ENCODE measurements at regions not wholly inside any gene's neighbourhood (a gene's known extent, or its start where the extent isn't known, plus 50 kb on each side); places are given as distances from the start of the nearest gene placed in this dataset.

GRCh38 chr2:217149087-217149660 is 289.3 kb upstream of the TNP1 start:
- no peak for DNase-seq

DNA sequence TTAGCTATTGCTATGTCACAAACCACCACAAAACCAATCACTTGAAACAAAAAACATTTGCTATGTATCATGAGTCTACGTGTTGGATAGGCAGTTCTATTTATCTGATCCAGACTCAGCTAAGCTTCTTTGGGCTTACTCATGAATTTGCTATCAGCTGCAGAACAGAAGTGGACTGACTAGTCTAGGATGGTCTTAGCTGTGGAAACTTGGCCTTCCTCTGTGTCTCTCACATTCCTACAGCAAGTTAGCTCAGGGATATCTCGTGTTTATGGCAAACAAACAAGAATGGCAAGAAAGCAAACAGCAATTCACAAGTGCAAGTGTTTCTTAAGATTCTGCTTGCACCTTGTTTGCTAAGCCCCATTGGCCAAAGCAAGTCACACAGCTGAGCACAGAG is 288.0 kb upstream of the TNP1 start:
- DNase-seq: no peak

- no peak for DNase-seq
Observed at GRCh38 chr2:217146956-217147355, 287.1 kb upstream of the TNP1 start.

DNA sequence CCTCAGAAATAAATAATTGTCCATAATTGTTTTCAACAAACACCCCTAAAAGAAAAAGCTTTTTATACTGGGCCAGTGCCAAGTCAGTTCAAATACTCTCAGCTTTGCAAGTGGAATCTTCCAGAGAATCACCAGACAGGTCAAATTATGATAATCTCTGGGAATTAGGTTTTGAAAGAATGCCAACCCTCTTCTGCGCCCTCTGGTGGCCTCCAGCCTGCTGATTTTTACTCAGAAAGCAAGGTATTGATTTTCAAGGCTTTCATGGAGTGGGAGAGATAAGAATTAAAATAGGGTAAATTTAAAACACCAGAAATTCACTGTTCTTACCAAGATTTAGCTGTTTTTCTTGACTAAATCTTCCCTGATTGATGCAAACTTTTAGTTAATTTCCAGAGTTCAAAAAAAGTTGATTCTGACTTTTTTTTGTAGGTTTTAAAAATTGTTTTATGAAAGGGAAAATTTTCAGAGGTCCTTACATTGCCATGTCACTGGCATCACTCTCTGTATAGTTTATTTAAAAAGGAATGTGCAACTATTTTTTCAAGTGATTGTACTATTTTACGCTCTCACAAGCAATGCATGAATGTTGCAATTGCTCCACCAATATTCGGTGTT is 282.9 kb upstream of the TNP1 start:
- peak; percentile 16 for DNase-seq

DNA sequence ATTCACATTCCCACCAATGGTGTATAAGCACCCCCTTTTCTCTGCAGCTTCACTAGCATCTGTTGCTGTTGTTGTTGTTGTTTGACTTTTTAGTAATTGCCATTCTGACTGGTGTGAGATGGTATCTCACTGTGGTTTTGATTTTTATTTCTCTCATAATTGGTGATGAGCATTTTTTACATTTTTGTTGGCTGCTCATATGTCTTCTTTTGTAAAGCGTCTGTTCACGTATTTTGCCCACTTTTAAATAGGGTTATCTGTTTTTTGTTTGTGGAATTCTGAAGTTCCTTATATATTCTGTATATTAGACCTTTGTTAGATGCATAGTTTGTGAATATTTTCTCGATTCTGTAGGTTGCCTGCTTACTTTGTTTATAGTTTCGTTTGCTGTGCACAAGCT is 278.4 kb upstream of the TNP1 start:
- no peak for DNase-seq

DNA sequence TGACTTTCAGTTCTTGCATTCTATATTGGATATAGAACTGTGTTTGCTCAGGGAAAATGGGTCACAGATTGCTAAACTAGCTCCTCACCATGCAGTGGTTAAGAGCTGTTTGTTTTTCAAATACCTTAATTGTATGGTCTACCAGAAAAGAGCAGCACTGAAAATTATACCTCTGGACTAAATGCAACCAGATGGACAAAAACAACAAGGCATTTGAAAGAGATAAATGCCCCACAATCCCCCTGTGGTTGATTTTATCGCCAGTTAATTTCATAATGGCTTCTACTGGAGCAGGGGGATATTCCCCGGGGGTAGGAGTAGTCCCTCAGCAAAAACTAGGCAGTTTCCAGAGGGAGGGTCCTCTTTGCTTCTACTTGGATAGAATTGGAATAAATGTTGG is 267.9 kb upstream of the TNP1 start:
- no peak for DNase-seq

GRCh38 chr2:217125014-217125413 is 265.1 kb upstream of the TNP1 start:
- DNase-seq: no peak

DNA sequence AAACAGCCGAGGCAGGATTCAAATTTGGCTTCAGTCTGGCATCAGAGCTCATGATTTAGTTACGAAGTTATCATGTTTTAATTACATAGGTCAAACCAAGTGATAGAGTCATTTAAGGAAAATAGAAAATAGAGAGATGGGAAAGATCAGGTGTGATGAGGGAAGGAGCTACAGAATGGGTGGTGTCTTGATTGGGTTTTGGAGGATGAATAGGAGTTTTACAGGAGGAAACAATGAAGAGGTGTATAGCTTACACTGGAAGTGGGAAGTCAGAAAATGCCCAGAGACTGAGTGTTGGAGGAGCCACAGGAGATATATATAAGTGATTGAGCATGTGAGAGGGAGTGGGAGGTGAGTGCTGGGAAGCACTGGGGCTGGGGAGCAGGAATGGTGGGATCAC is 264.2 kb upstream of the TNP1 start:
- DNase-seq: no peak

DNA sequence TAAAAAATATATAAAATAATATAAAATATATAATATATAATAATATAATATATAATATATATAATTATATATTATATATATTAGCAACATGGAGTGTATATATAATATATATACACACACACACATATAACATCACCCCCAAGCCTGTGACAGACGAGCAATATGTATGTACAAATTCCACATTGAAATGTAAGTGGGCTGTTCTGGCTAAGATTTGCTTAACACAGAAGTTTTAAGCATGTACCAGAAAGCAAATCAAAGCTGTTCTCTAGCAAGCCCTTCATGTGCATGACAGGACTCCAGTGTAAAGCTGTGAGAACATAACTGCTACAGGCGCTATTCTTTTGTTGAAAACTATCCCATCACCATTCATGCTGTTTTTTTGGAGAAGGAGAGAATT is 261.7 kb upstream of the TNP1 start:
- no peak for DNase-seq

DNA sequence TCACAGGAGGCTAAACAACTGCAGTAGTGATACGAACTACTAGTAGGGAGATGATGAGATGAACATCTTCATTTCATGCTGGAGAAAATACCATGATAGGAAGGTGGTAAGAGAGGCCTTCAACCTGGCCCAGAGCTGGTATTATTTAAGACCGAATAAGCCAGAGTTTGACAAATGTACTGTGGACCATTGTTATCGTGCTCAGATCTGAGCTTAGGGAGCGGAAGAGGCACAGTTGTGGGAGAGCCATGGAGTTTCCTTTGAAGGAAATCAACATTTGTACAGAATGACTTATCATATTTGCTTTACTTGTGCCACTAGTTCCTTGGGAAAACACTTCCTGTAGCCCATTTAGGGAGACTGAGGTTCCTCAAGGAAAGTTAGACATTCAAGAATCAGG is 260.6 kb upstream of the TNP1 start:
- DNase-seq: no peak

DNA sequence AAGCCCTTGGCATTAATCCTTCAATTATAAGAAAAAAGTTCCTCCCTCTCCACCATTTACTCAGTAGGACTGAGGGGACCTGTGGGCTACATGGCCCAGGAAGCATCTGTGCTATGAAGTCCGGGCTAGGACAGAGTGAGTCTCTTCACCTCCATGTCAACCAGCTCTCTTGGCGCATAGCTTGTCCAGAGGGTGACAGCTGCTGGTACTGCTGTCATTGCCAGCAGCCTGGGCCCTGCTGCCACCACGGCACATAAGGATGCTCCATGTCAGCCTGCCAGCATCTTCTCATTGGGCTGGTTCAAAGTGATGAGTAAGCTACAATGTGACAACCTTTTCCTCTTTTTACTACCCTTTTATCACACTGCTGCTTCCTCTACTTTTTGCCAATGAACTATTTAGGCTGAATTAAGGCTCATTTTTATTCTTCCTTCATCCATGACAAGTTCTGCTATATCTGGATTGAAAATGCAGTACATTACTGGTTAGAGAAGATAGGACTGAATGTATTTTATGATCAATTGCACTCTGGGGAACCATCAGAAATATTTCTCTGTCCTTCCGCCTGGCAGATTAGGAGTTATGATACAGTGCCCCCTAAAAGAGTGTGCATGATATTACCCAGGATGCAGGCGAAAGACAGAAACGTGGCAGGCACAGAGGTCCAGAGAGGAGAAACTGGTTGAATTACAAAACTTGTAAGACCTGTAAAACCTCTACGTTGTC is 258.9 kb upstream of the TNP1 start:
- no peak for DNase-seq

GRCh38 chr2:217117523-217117922 is 257.7 kb upstream of the TNP1 start:
- no peak for DNase-seq

DNA sequence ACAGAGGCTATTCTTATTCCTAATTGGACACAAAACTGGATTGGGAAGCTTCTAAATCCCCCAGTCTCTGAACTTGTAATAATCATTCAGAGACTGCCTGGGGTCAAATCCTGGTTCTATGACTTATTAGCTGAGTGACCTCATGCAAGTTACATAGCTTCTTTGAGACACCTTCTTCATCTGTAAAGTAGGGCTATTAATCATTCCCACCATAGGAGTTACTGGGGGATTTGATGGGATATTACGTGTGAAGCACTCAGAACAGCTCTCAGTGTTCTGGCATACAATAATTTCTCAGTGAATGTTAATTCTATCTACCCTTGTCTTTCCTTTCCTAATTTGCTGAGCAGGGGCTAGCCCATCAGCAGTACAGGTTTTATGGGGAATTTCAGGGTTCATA is 256.7 kb upstream of the TNP1 start:
- DNase-seq: no peak

DNA sequence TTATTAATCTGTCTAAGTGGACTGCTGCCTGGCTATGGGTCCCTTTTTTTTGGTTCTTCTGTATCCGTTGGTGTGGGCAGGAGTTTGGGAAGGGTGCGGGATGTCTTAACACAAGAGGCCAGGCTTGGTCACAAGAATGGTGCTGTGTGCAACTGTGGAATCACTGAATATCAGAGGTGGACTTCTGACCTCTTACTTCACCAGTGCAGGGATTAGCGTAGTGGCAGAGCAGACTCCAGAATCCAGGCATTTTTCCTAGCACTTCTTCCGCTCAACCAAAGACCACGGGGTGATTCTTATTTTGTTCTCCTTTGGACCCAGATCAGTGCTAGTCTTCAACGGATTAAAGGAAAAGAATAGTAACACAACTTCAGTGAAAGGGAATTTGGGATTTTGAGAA is 254.3 kb upstream of the TNP1 start:
- no peak for DNase-seq

- DNase-seq: no peak
Observed at GRCh38 chr2:217113491-217113890, 253.6 kb upstream of the TNP1 start.

DNA sequence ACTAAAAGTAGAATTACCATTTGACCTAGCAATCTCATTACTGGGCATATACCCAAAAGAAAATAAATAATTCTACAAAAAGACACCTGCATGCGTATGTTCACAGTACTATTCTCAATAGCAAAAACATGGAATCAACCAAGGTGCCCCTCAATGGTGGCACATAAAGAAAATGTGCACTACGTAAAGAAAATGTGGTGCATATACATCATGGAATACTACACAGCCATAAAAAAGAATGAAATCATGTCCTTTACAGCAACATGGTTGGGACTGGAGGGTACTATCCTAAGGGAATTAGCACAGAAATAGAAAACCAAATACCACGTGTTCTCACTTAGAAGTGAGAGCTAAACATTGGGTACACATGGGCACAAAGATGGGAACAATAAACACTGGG is 250.7 kb upstream of the TNP1 start:
- no peak for DNase-seq

DNA sequence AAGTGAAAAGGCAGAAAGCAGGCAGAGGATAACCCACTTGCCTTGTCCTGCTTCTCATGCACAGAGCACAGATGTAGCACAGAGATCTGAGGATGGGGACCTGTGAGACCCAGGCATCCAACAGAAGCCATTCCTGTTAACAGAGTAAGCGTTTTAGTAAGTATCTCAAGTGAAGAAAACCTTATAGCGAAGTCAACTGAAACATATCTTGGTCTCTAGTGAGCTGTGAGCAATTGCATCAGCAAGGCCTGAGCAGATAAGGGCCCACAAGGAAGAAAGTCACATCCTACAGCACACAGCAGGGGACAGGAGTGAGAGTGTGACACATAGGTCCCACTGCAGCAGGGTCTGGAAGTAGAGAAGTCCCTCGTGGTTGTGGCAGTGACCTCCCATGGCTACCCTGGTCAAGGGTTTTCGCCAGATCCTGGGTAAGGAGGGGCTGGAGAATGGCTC is 248.7 kb upstream of the TNP1 start:
- no peak for DNase-seq

DNA sequence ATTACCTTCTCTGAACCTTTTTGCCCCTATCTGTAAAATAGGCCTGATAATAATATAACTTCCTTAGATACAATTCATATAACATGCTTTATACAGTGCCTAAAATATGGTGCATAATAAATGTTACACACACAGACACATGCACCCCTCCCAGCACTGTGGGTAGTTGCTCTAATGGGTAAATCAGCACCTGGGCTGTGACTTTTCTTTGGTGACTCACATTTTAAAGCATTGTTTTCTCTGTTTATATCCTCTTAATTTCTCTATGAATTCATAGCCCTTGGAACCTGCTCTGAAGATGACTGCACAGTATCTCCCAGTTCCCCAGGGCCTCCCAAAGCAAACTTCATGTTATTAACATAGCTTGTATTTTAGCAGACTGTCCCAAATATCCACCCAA is 248.2 kb upstream of the TNP1 start:
- no peak for DNase-seq

GRCh38 chr2:217107480-217107879 is 247.6 kb upstream of the TNP1 start:
- DNase-seq: no peak

GRCh38 chr2:217106650-217107014 is 246.8 kb upstream of the TNP1 start:
- DNase-seq: no peak

GRCh38 chr2:217105733-217106649 is 246.1 kb upstream of the TNP1 start:
- DNase-seq: no peak

DNA sequence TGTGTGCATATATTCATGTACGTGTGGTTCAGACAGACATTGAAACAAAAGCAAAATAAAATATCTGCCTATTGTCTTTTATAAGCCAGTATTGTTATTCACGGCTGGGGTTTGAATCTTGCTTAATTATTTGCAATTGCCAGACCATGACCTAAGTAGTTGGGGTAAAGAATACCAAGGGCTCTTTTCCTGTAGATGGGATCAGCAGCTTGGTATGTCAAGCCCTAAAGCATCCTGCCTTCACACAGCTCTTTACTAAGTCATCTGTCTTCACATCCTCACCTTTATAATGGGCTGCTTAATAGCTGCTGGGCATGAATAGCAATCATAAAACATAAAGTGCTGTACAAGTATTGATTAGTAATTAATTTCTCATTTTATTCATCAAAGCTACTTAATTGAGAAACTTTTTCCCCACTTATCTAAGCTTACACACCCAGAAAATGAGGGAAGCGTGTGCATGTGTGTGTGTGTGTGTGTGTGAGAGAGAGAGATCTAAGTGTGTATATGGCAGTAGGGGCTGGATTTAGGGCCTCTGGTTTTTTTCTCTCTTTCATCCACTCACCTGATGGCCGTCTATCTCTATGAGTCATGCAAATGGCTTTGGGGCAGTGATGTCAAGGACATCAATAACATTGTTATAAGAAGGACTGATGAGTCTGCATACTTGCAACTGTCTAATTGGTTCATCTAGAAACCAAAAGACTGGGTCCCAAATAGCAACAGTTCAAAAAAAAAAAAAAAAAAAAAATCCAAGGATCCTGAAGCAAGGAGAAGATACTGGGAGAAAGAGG is 244.1 kb upstream of the TNP1 start:
- no peak for DNase-seq

GRCh38 chr2:217102956-217103355 is 243.1 kb upstream of the TNP1 start:
- no peak for DNase-seq
